Neural cell (in vitro differentiated cells): ENCODE measurements at regions not wholly inside any gene's neighbourhood (a gene's known extent, or its start where the extent isn't known, plus 50 kb on each side); places are given as distances from the start of the nearest gene placed in this dataset.

Source experiments
- H2AFZ ChIP-seq: fragments of 200-600, 300-800 bp; sonication (generic), shearing (Covaris generic); 2 replicates; pipeline ENCODE4 v1.6.0; 2014; ENCODE audit warnings: low read depth, mild to moderate bottlenecking, antibody characterized with exemption, low read length, moderate library complexity
- H3F3A ChIP-seq: fragments of 200-600 bp; shearing (Covaris generic); 2 replicates; pipeline ENCODE4 v1.6.1; 2016; ENCODE audit warnings: mild to moderate bottlenecking, moderate library complexity, mixed read lengths, antibody characterized with exemption, low read length; ENCODE audit not compliant: insufficient read depth, poor library complexity, severe bottlenecking
- H3K27ac ChIP-seq: fragments of 200-600, 300-800 bp; sonication (generic), shearing (Covaris generic); 2 replicates; pipeline ENCODE4 v1.5.1; 2014; ENCODE audit warnings: mild to moderate bottlenecking, low read length, moderate library complexity
- H3K27me3 ChIP-seq: fragments of 300-800, 200-600 bp; sonication (generic), shearing (Covaris generic); 2 replicates; pipeline ENCODE4 v1.6.0; 2014; ENCODE audit warnings: mild to moderate bottlenecking, low read depth, low read length, moderate library complexity; ENCODE audit not compliant: insufficient read depth
- H3K36me3 ChIP-seq: fragments of 300-800, 200-600 bp; sonication (generic), shearing (Covaris generic); 2 replicates; pipeline ENCODE4 v1.5.1; 2014; ENCODE audit warnings: mild to moderate bottlenecking, antibody characterized with exemption, low read length, moderate library complexity; ENCODE audit not compliant: insufficient read depth
- H3K4me2 ChIP-seq: fragments of 300-800, 200-600 bp; sonication (generic), shearing (Covaris generic); 2 replicates; pipeline ENCODE4 v1.6.0; 2014; ENCODE audit warnings: mild to moderate bottlenecking, low read length
- H3K4me3 ChIP-seq: fragments of 300-800, 200-600 bp; sonication (generic), shearing (Covaris generic); 2 replicates; pipeline ENCODE4 v1.5.1; 2014; ENCODE audit warnings: mild to moderate bottlenecking, low read length, moderate library complexity
- H3K79me2 ChIP-seq: fragments of 200-600 bp; shearing (Covaris generic); replicated peaks from 2 replicates; pipeline ENCODE4 v1.6.0; 2014; ENCODE audit warnings: mild to moderate bottlenecking, low read length, moderate library complexity; ENCODE audit not compliant: insufficient read depth
- H3K9ac ChIP-seq: fragments of 300-800, 200-600 bp; sonication (generic), shearing (Covaris generic); 2 replicates; pipeline ENCODE4 v1.6.1; 2016; ENCODE audit warnings: mild to moderate bottlenecking, low read length, mixed read lengths
- H3K9me2 ChIP-seq: fragments of 200-600 bp; shearing (Covaris generic); 2 replicates; pipeline ENCODE4 v1.6.1; 2016; ENCODE audit warnings: mild to moderate bottlenecking, low read length, mixed read lengths; ENCODE audit not compliant: insufficient read depth
- H3K9me3 ChIP-seq: fragments of 200-600, 300-800 bp; sonication (generic), shearing (Covaris generic); 2 replicates; pipeline ENCODE4 v1.6.1; 2016; ENCODE audit warnings: mild to moderate bottlenecking, mixed run types, low read length, moderate library complexity, mixed read lengths
- H4K20me1 ChIP-seq: fragments of 200-600 bp; shearing (Covaris generic); 2 replicates; pipeline ENCODE4 v1.6.1; 2016; ENCODE audit warnings: mild to moderate bottlenecking, mixed run types; ENCODE audit not compliant: insufficient read depth
- EP300 ChIP-seq: fragments of 450-650 bp; conservative IDR thresholded peaks from 2 replicates; pipeline ENCODE4 v1.6.1; 2014; ENCODE audit warnings: antibody characterized with exemption, mild to moderate bottlenecking, moderate library complexity; ENCODE audit not compliant: poor library complexity, severe bottlenecking
- EZH2 ChIP-seq: fragments of 200-600, 300-800 bp; shearing (Covaris generic), sonication (generic); IDR thresholded peaks from 2 replicates; pipeline ENCODE4 v1.6.1; 2014; ENCODE audit warnings: antibody characterized with exemption, low read length, borderline replicate concordance, mild to moderate bottlenecking; ENCODE audit not compliant: insufficient read depth, poor library complexity, severe bottlenecking
- MXI1 ChIP-seq: fragments of 450-650 bp; conservative IDR thresholded peaks from 2 replicates; pipeline ENCODE4 v1.6.1; 2014; ENCODE audit warnings: antibody characterized with exemption, mild to moderate bottlenecking; ENCODE audit not compliant: poor library complexity, severe bottlenecking
- POLR2AphosphoS5 ChIP-seq: IDR thresholded peaks from 2 replicates; pipeline ENCODE4 v1.6.1; 2012
- RAD21 ChIP-seq: fragments of 450-650 bp; conservative IDR thresholded peaks from 2 replicates; pipeline ENCODE4 v1.6.1; 2014; ENCODE audit warnings: antibody characterized with exemption, mild to moderate bottlenecking, moderate library complexity
- SMC3 ChIP-seq: fragments of 450-650 bp; conservative IDR thresholded peaks from 2 replicates; pipeline ENCODE4 v1.6.1; 2014; ENCODE audit warnings: antibody characterized with exemption, mild to moderate bottlenecking, moderate library complexity; ENCODE audit not compliant: poor library complexity
- TAF1 ChIP-seq: IDR thresholded peaks from 2 replicates; pipeline ENCODE4 v1.6.1; 2012; ENCODE audit warnings: low read depth
- TF ChIP-seq, protein P1 (sequence below): IDR thresholded peaks from 2 replicates; pipeline ENCODE4 v1.6.1; 2012; ENCODE audit warnings: borderline replicate concordance
- TF ChIP-seq, protein P2 (sequence below): fragments of 450-650 bp; IDR thresholded peaks from 2 replicates; pipeline ENCODE4 v1.5.1; 2014; ENCODE audit warnings: antibody characterized with exemption, mild to moderate bottlenecking, moderate library complexity; ENCODE audit not compliant: poor library complexity, severe bottlenecking

DNA sequence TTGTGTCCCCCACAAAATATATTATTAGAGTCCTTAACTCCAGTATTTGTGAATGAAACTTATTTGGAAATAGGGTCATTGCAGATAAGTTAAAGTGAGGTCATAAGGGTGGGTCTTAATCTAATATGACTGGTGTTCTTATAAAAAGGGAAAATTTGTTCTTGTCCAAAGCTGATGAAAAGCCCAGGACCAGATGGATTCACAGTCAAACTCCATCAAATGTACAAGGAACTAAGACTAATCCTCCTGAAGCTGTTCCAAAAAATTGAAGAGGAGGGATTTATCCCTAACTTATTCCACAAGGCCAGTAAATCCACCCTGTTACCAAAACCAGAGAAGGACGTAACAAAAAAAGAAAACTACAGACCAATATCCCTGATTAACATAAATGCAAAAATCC lies 56.4 kb upstream of the SLIT3 start:
- Histone ChIP-seq H3K79me2 (no peaks in the 10 kb centered on the region), H4K20me1 (no peaks in the 10 kb centered on the region), H3K27ac (no peak overlapping the region), H3K4me3 (no peak overlapping the region), H3K9ac (no peak overlapping the region), H3K27me3 (no peaks in the 10 kb centered on the region), H3K4me2 (no peak overlapping the region), H2AFZ (no peak overlapping the region), H3K36me3 (no peaks in the 10 kb centered on the region), H3K9me3 (no peaks in the 10 kb centered on the region), H3F3A (no peaks in the 10 kb centered on the region), H3K9me2 (no peaks in the 10 kb centered on the region)
- TF ChIP-seq MXI1 (no peak), EP300 (no peak), SMC3 (no peak), TAF1 (no peak), EZH2 (no peak), RAD21 (no peak), POLR2AphosphoS5 (no peak)
- TF ChIP-seq, protein P1, sequence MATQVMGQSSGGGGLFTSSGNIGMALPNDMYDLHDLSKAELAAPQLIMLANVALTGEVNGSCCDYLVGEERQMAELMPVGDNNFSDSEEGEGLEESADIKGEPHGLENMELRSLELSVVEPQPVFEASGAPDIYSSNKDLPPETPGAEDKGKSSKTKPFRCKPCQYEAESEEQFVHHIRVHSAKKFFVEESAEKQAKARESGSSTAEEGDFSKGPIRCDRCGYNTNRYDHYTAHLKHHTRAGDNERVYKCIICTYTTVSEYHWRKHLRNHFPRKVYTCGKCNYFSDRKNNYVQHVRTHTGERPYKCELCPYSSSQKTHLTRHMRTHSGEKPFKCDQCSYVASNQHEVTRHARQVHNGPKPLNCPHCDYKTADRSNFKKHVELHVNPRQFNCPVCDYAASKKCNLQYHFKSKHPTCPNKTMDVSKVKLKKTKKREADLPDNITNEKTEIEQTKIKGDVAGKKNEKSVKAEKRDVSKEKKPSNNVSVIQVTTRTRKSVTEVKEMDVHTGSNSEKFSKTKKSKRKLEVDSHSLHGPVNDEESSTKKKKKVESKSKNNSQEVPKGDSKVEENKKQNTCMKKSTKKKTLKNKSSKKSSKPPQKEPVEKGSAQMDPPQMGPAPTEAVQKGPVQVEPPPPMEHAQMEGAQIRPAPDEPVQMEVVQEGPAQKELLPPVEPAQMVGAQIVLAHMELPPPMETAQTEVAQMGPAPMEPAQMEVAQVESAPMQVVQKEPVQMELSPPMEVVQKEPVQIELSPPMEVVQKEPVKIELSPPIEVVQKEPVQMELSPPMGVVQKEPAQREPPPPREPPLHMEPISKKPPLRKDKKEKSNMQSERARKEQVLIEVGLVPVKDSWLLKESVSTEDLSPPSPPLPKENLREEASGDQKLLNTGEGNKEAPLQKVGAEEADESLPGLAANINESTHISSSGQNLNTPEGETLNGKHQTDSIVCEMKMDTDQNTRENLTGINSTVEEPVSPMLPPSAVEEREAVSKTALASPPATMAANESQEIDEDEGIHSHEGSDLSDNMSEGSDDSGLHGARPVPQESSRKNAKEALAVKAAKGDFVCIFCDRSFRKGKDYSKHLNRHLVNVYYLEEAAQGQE, result no peak
- TF ChIP-seq, protein P2, sequence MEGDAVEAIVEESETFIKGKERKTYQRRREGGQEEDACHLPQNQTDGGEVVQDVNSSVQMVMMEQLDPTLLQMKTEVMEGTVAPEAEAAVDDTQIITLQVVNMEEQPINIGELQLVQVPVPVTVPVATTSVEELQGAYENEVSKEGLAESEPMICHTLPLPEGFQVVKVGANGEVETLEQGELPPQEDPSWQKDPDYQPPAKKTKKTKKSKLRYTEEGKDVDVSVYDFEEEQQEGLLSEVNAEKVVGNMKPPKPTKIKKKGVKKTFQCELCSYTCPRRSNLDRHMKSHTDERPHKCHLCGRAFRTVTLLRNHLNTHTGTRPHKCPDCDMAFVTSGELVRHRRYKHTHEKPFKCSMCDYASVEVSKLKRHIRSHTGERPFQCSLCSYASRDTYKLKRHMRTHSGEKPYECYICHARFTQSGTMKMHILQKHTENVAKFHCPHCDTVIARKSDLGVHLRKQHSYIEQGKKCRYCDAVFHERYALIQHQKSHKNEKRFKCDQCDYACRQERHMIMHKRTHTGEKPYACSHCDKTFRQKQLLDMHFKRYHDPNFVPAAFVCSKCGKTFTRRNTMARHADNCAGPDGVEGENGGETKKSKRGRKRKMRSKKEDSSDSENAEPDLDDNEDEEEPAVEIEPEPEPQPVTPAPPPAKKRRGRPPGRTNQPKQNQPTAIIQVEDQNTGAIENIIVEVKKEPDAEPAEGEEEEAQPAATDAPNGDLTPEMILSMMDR, result no peak

DNA sequence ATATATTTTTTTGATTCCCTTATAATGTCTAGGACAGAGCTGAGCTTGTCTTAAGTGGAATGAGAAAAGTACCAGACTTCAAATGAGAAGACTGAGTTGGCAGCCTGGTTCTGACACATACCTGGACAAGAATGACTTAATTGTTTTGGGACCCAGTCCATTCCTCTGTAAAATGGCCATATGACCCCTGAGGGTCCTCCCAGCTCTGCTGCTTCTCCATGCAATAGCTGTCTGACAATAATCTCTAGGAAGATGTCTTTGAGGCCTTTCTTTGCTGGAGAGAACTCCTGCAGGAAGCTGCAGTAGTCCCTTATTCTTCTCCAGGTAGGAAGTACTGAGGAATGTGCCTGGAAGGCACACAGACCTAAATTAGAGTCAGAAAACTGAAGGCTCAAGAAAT lies 55.9 kb upstream of the SLIT3 start:
- H3K4me2 ChIP-seq, result no peak overlapping the region
- no peak overlapping the region for H3K4me3 ChIP-seq
- TF ChIP-seq, protein P2, result no peak
- no peak for TF ChIP-seq EZH2
- TF ChIP-seq, protein P1, result no peak
- TF ChIP-seq MXI1, result no peak
- TF ChIP-seq SMC3, result no peak
- no peak for TF ChIP-seq EP300
- TF ChIP-seq POLR2AphosphoS5, result no peak
- no peak for TF ChIP-seq RAD21
- TF ChIP-seq TAF1, result no peak
- no peaks in the 10 kb centered on the region for H3K9me3 ChIP-seq
- no peak overlapping the region for H3K9ac ChIP-seq
- H4K20me1 ChIP-seq, result no peaks in the 10 kb centered on the region
- H3K27me3 ChIP-seq, result no peaks in the 10 kb centered on the region
- no peak overlapping the region for H3K27ac ChIP-seq
- H3K79me2 ChIP-seq, result no peaks in the 10 kb centered on the region
- H2AFZ ChIP-seq, result no peak overlapping the region
- no peaks in the 10 kb centered on the region for H3F3A ChIP-seq
- no peaks in the 10 kb centered on the region for H3K36me3 ChIP-seq
- H3K9me2 ChIP-seq, result no peaks in the 10 kb centered on the region
